ENCODE measurements at regions not wholly inside any gene's neighbourhood (a gene's known extent, or its start where the extent isn't known, plus 50 kb on each side); places are given as distances from the start of the nearest gene placed in this dataset.

DNA sequence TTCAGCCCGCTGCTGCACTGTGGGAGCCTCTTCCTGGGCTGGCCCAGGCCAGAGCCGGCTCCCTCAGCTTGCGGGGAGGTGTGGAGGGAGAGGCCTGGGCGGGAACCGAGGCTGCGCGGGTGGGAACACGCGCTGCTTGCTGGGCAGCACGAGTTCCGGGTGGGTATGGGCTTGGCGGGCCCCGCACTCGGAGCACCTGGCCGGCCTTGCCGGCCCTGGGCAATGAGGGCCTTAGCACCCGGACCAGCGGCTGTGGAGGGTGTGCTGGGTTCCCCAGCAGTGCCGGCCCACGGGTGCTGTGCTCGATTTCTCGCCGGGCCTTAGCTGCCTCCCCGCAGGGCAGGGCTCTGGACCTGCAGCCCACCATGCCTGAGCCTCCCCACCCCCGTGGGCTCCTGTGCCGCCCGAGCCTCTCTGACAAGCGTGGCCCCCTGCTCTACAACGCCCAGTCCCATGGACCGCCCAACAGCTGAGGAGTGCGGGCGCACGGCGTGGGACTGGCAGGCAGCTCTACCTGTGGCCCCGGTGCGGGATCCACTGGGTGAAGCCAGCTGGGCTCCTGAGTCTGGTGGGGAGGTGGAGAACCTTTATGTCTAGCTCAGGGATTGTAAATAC, 1366.4 kb upstream of the NUDT12 start:
- no peak overlapping the region for H3K27ac ChIP-seq (ENCODE audit: low read length)
- peaks cover 7 to 8% of the 10 kb centered on the region in 2 donors for H3K9me3 Mint-ChIP-seq
- ATAC-seq (no peak), DNase-seq (no peak)
- no peaks in the 10 kb centered on the region for H3K27me3 Mint-ChIP-seq (ENCODE audit: low read depth in 2 of 2)
- no peaks in the 10 kb centered on the region for H3K27me3 ChIP-seq (ENCODE audit: control insufficient read depth, insufficient read depth, low read length)
- peaks cover 6% of the 10 kb centered on the region for H3K9me3 ChIP-seq (ENCODE audit: control insufficient read depth, insufficient read depth, low read length)
- no peak for TF ChIP-seq CTCF (IDR thresholded peaks at IDR 0.05)
- H3K4me3 ChIP-seq (ENCODE audit: low read length), result no peak overlapping the region
- no peak overlapping the region for H3K27ac Mint-ChIP-seq
- WGBS (ENCODE audit: insufficient coverage), result 94% methylated on average over 34 of the region's 36 CpGs
- H3K4me1 Mint-ChIP-seq, result no peaks in the 10 kb centered on the region
- no peak overlapping the region for H3K4me3 Mint-ChIP-seq
- H3K36me3 Mint-ChIP-seq, result no peaks in the 10 kb centered on the region
- H3K36me3 ChIP-seq (ENCODE audit: control insufficient read depth, insufficient read depth, low read length), result no peaks in the 10 kb centered on the region
- no peaks in the 10 kb centered on the region for H3K4me1 ChIP-seq (ENCODE audit: control insufficient read depth, insufficient read depth, low read length)
- intact Hi-C loops (cut with micrococcal nuclease), result no loop called here

- Mint-ChIP-seq H3K27ac (no peak overlapping the region), H3K27me3 (ENCODE audit: low read depth in 2 of 2) (no peaks in the 10 kb centered on the region), H3K36me3 (peaks cover 7% of the 10 kb centered on the region), H3K9me3 (peaks cover 4 to 7% of the 10 kb centered on the region in 2 donors), H3K4me3 (no peak overlapping the region), H3K4me1 (no peaks in the 10 kb centered on the region)
- TF ChIP-seq CTCF (IDR thresholded peaks at IDR 0.05), result no peak
- H3K36me3 ChIP-seq (ENCODE audit: control insufficient read depth, insufficient read depth, low read length), result no peaks in the 10 kb centered on the region
- peaks cover 2% of the 10 kb centered on the region for H3K9me3 ChIP-seq (ENCODE audit: control insufficient read depth, insufficient read depth, low read length)
- intact Hi-C loops (cut with micrococcal nuclease), result no loop called here
- no peak overlapping the region for H3K4me3 ChIP-seq (ENCODE audit: low read length)
- H3K27ac ChIP-seq (ENCODE audit: low read length), result no peak overlapping the region
- ATAC-seq (no peak), DNase-seq (no peak)
- WGBS (ENCODE audit: insufficient coverage), result 67% methylated on average over 1 of the region's 1 CpG
- no peaks in the 10 kb centered on the region for H3K4me1 ChIP-seq (ENCODE audit: control insufficient read depth, insufficient read depth, low read length)
- no peaks in the 10 kb centered on the region for H3K27me3 ChIP-seq (ENCODE audit: control insufficient read depth, insufficient read depth, low read length)
Observed at GRCh38 chr5:104915226-104915625, 1352.6 kb upstream of the NUDT12 start.

- no peak for ATAC-seq
Observed at GRCh38 chr5:104914536-104915070, 1352.0 kb upstream of the NUDT12 start.

More at GRCh38 chr5:104914536-104915070, 1352.0 kb upstream of the NUDT12 start:
- peaks cover 11% of the 10 kb centered on the region for H3K36me3 Mint-ChIP-seq
- no peaks in the 10 kb centered on the region for H3K4me1 ChIP-seq (ENCODE audit: control insufficient read depth, insufficient read depth, low read length)
- TF ChIP-seq CTCF (IDR thresholded peaks at IDR 0.05), result no peak
- no peaks in the 10 kb centered on the region for H3K4me1 Mint-ChIP-seq
- intact Hi-C loops (cut with micrococcal nuclease), result no loop called here
- H3K9me3 Mint-ChIP-seq, result peaks cover 4 to 12% of the 10 kb centered on the region in 2 donors
- no peaks in the 10 kb centered on the region for H3K9me3 ChIP-seq (ENCODE audit: control insufficient read depth, insufficient read depth, low read length)
- no peak overlapping the region for H3K4me3 Mint-ChIP-seq
- no peaks in the 10 kb centered on the region for H3K27me3 ChIP-seq (ENCODE audit: control insufficient read depth, insufficient read depth, low read length)
- H3K27me3 Mint-ChIP-seq (ENCODE audit: low read depth in 2 of 2), result no peaks in the 10 kb centered on the region
- no peaks in the 10 kb centered on the region for H3K36me3 ChIP-seq (ENCODE audit: control insufficient read depth, insufficient read depth, low read length)
- 100% methylated on average over 1 of the region's 2 CpGs for WGBS (ENCODE audit: insufficient coverage)
- no peak overlapping the region for H3K27ac Mint-ChIP-seq
- no peak for DNase-seq
- H3K27ac ChIP-seq (ENCODE audit: low read length), result no peak overlapping the region
- H3K4me3 ChIP-seq (ENCODE audit: low read length), result no peak overlapping the region

All from natural killer cell (primary cell).